GM10266 (cell line): ENCODE measurements at regions not wholly inside any gene's neighbourhood (a gene's known extent, or its start where the extent isn't known, plus 50 kb on each side); places are given as distances from the start of the nearest gene placed in this dataset.
"Not testable (repeated sequence)": the region's sequence is repeated elsewhere in the genome, so short reads cannot be mapped to it uniquely, and the experiment has no call there.

Experiments used
- DNase-seq: peaks from one replicate; pipeline ENCODE4 v3.0.0; 2012; ENCODE audit errors: extremely low spot score
- CTCF ChIP-seq: IDR thresholded peaks from 2 replicates; pipeline ENCODE4 v1.5.1; 2012; ENCODE audit warnings: mild to moderate bottlenecking, low read depth; ENCODE audit not compliant: control insufficient read depth, insufficient read depth; ENCODE audit errors: missing control alignments

DNA sequence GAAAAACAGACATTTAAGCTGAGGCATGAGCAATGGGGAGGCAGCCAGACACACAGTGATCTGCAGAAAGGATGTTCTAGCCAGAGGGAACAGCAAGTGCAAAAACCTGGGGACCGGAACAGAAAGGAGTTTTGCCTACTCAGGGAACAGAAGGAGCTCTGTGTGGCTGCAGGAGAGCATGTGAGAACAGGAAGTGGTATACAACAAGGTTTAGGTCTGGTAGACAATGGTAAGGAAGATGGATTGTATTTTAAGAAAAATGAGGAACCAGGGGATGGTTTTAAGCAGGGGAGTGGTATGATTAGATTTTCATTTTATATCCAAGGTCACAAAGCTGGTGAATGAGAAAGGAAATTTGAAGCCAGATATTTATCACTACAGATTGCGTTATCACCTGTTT lies 157.5 kb downstream of the UNC5CL start:
- TF ChIP-seq CTCF: no peak
- DNase-seq: no peak

- DNase-seq: no peak
- no peak for TF ChIP-seq CTCF
Measured at GRCh38 chr6:40880906-40881305, 158.1 kb downstream of the UNC5CL start.

GRCh38 chr6:40879169-40879568 lies 159.9 kb downstream of the UNC5CL start:
- DNase-seq: no peak
- TF ChIP-seq CTCF: no peak

GRCh38 chr6:40877362-40877761 lies 161.7 kb downstream of the UNC5CL start:
- DNase-seq: no peak

DNA sequence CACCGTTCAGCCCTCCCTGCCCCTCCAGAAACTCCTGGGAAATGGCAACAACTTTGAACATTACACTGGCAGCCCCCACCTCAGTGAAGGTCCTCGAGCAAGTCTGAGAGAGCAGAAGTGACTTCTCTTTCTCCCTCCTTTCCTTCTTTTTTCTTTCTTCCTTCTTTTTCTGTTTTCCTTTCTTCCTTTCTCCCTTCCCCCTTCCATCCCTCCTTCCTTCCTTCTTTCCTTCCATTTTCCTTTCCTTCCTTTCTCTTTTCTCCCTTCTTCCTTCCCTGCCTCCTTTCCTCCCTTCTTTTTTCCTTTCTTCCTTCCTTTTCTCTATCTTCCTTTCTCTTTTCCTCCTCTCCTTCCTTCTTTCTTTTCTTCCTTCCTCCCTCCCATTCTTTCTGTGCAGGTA lies 162.7 kb downstream of the UNC5CL start:
- no peak for TF ChIP-seq CTCF
- DNase-seq: no peak

More at GRCh38 chr6:40877362-40877761, 161.7 kb downstream of the UNC5CL start:
- no peak for TF ChIP-seq CTCF

GRCh38 chr6:40874495-40874894 lies 164.5 kb downstream of the UNC5CL start:
- no peak for TF ChIP-seq CTCF
- DNase-seq: no peak

DNA sequence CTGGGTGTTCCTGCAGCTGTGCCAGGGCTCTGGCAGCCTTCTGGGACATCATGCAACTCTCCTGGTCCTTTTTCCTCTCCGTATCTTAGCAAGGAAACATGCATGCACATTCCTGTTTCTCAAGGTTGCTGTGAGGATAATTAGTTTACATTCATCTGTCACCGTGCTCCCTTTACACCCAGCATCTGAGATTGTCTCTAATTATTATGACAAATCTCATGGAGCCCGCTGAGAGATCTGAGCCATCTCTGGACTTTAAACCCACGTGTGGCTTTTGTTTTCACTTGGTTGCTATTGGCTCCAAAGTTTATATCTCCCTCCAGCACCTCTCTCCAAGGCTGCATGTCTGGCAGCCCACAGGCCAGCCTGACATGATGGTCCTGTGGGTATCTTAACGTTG lies 167.6 kb downstream of the UNC5CL start:
- DNase-seq: no peak
- no peak for TF ChIP-seq CTCF

- not testable (repeated sequence) for DNase-seq
Measured at GRCh38 chr6:40868089-40868865, 170.7 kb downstream of the UNC5CL start.

DNA sequence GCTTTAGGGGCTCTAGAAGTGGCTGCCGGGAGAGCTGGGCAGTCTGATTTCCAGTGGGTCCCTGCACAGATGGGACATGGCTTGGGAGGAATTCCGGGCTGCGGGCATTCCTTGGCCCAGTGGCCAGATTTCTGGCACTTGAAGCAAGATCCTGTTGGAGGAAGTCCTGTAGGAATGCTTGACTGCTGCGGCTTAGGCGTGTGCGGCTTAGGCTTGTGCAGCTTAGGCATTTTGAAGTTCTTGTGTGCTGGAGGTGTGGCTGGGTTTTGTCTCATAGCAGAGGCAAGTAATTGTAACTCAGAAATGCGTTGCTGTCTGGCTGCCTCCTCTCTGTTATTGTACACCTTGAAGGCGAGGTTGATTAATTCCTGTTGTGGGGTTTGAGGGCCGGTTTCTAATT lies 171.5 kb downstream of the UNC5CL start:
- DNase-seq: not testable (repeated sequence)

- DNase-seq: not testable (repeated sequence)
Measured at GRCh38 chr6:40865259-40865658, 173.8 kb downstream of the UNC5CL start.
